Neuron (in vitro differentiated cells): ENCODE measurements at regions not wholly inside any gene's neighbourhood (a gene's known extent, or its start where the extent isn't known, plus 50 kb on each side); places are given as distances from the start of the nearest gene placed in this dataset.

Experiments used
- H2AFZ ChIP-seq: one replicate; pipeline ENCODE4 v1.6.1; 2013; ENCODE audit warnings: low read depth, mild to moderate bottlenecking, inconsistent platforms, low read length, moderate library complexity
- H3K27me3 ChIP-seq: one replicate; pipeline ENCODE4 v1.6.1; 2013; ENCODE audit warnings: low read length; ENCODE audit not compliant: insufficient read depth
- H3K36me3 ChIP-seq: one replicate; pipeline ENCODE4 v1.6.1; 2013; ENCODE audit warnings: low read length; ENCODE audit not compliant: insufficient read depth
- H3K4me1 ChIP-seq: one replicate; pipeline ENCODE4 v1.6.1; 2013; ENCODE audit warnings: low read length; ENCODE audit not compliant: insufficient read depth
- H3K4me3 ChIP-seq: 2 replicates; pipeline ENCODE4 v1.5.1; 2013; ENCODE audit warnings: mild to moderate bottlenecking, low read length, moderate library complexity
- H3K9me3 ChIP-seq: one replicate; pipeline ENCODE4 v1.6.1; 2013; ENCODE audit warnings: low read length

- H3K4me3 ChIP-seq, result no peak overlapping the region
- H3K9me3 ChIP-seq, result no peaks in the 10 kb centered on the region
- no peaks in the 10 kb centered on the region for H3K36me3 ChIP-seq
- no peak overlapping the region for H2AFZ ChIP-seq
- no peaks in the 10 kb centered on the region for H3K27me3 ChIP-seq
- H3K4me1 ChIP-seq, result no peaks in the 10 kb centered on the region
Measured at GRCh38 chr4:37138019-37138653, 106.4 kb upstream of the NWD2 start.

- Histone ChIP-seq H3K36me3 (no peaks in the 10 kb centered on the region), H2AFZ (no peak overlapping the region), H3K4me3 (no peak overlapping the region), H3K4me1 (no peaks in the 10 kb centered on the region), H3K9me3 (no peaks in the 10 kb centered on the region), H3K27me3 (no peaks in the 10 kb centered on the region)
Measured at GRCh38 chr4:37138789-37139188, 105.8 kb upstream of the NWD2 start.

DNA sequence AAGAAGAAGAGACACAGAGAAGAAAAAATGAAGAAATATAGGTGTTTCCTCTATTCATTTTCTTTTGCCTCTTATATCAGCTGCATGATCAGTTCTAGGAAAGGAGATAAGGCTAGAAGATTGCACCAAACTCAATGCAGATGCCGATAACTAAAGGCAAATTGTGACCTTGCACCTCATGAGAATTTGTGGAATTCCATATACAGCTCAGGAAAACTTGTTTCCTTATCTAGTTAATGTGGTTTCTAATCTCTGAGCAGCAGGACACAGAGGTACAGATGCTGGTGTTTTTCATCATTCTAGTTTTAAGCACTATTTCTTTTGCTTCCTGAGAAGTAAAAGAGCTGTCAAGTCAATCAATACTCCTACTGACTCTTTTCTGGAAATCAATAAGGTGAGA lies 104.6 kb upstream of the NWD2 start:
- H3K4me1 ChIP-seq, result no peaks in the 10 kb centered on the region
- no peaks in the 10 kb centered on the region for H3K27me3 ChIP-seq
- no peak overlapping the region for H3K4me3 ChIP-seq
- no peak overlapping the region for H2AFZ ChIP-seq
- no peaks in the 10 kb centered on the region for H3K9me3 ChIP-seq
- H3K36me3 ChIP-seq, result no peaks in the 10 kb centered on the region

GRCh38 chr4:37146260-37146659 lies 98.3 kb upstream of the NWD2 start:
- no peaks in the 10 kb centered on the region for H3K27me3 ChIP-seq
- H3K4me1 ChIP-seq, result no peaks in the 10 kb centered on the region
- no peak overlapping the region for H3K4me3 ChIP-seq
- H2AFZ ChIP-seq, result no peak overlapping the region
- H3K9me3 ChIP-seq, result no peaks in the 10 kb centered on the region
- no peaks in the 10 kb centered on the region for H3K36me3 ChIP-seq

GRCh38 chr4:37157476-37158167 lies 86.9 kb upstream of the NWD2 start:
- no peaks in the 10 kb centered on the region for H3K4me1 ChIP-seq
- H3K27me3 ChIP-seq, result no peaks in the 10 kb centered on the region
- H2AFZ ChIP-seq, result no peak overlapping the region
- no peaks in the 10 kb centered on the region for H3K9me3 ChIP-seq
- no peak overlapping the region for H3K4me3 ChIP-seq
- no peaks in the 10 kb centered on the region for H3K36me3 ChIP-seq

GRCh38 chr4:37160653-37161052 lies 83.9 kb upstream of the NWD2 start:
- no peaks in the 10 kb centered on the region for H3K9me3 ChIP-seq
- no peak overlapping the region for H3K4me3 ChIP-seq
- no peaks in the 10 kb centered on the region for H3K4me1 ChIP-seq
- no peaks in the 10 kb centered on the region for H3K36me3 ChIP-seq
- H3K27me3 ChIP-seq, result no peaks in the 10 kb centered on the region
- no peak overlapping the region for H2AFZ ChIP-seq

DNA sequence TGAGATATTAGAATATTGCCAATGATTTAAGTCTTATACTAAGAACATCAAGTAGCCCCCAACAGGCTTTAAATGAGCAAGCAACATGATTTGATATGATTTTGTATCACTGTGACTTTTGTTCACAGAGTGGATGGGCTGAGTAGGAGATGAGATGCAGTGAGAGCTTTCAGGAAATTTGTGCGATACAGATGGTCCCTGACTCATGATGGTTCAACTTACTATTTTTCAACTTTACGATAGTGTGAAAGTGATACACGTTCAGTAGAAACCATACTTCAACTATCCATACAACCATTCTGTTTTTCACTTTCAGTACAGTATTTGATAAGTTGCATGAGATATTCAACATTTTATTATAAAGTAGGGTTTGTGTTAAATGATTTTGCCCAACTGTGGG lies 78.7 kb upstream of the NWD2 start:
- no peak overlapping the region for H2AFZ ChIP-seq
- H3K36me3 ChIP-seq, result no peaks in the 10 kb centered on the region
- H3K4me3 ChIP-seq, result no peak overlapping the region
- no peaks in the 10 kb centered on the region for H3K9me3 ChIP-seq
- H3K27me3 ChIP-seq, result no peaks in the 10 kb centered on the region
- no peaks in the 10 kb centered on the region for H3K4me1 ChIP-seq

GRCh38 chr4:37169956-37170355 lies 74.6 kb upstream of the NWD2 start:
- Histone ChIP-seq H3K36me3 (no peaks in the 10 kb centered on the region), H3K4me1 (no peaks in the 10 kb centered on the region), H3K27me3 (no peaks in the 10 kb centered on the region), H2AFZ (no peak overlapping the region), H3K4me3 (no peak overlapping the region), H3K9me3 (no peaks in the 10 kb centered on the region)

- Histone ChIP-seq H3K4me3 (no peak overlapping the region), H3K9me3 (no peaks in the 10 kb centered on the region), H3K27me3 (no peaks in the 10 kb centered on the region), H3K36me3 (no peaks in the 10 kb centered on the region), H2AFZ (no peak overlapping the region), H3K4me1 (no peaks in the 10 kb centered on the region)
Measured at GRCh38 chr4:37188100-37188499, 56.4 kb upstream of the NWD2 start.
